H1 (cell line): ENCODE measurements at regions not wholly inside any gene's neighbourhood (a gene's known extent, or its start where the extent isn't known, plus 50 kb on each side); places are given as distances from the start of the nearest gene placed in this dataset.

Experiments used
- ATF2 ChIP-seq: IDR thresholded peaks from 2 replicates; pipeline ENCODE4 v1.6.1; 2012; ENCODE audit warnings: low read length, inconsistent platforms
- CHD7 ChIP-seq: fragments of 300-600 bp; sonication (generic); IDR thresholded peaks from 2 replicates; pipeline ENCODE4 v1.7.1; 2012; ENCODE audit warnings: low read length, moderate library complexity, mild to moderate bottlenecking, inconsistent platforms; ENCODE audit not compliant: insufficient replicate concordance
- CREB1 ChIP-seq: IDR thresholded peaks from 2 replicates; pipeline ENCODE4 v1.6.1; 2012; ENCODE audit warnings: inconsistent platforms
- CTCF ChIP-seq, 3 experiments: IDR thresholded peaks; 1 replicate in 2 of 3; 2 replicates in 1 of 3; pipeline versions ENCODE4 v1.5.1 to v1.6.1; 2011; ENCODE audit warnings: low read length in 3 of 3, mild to moderate bottlenecking in 3 of 3, inconsistent platforms in 2 of 3, low read depth in 1 of 3, moderate library complexity in 1 of 3; ENCODE audit not compliant: insufficient read depth in 1 of 3; ENCODE audit errors: control extremely low read depth in 1 of 3
- EP300 ChIP-seq, 2 experiments: IDR thresholded peaks; 1 replicate in 1 of 2; 2 replicates in 1 of 2; pipeline ENCODE4 v1.6.1; 2011 to 2012; ENCODE audit warnings: low read depth in 2 of 2, low read length in 2 of 2, mild to moderate bottlenecking in 2 of 2, borderline replicate concordance in 1 of 2, inconsistent platforms in 1 of 2, moderate library complexity in 1 of 2
- GABPA ChIP-seq: IDR thresholded peaks from 2 replicates; pipeline ENCODE4 v1.6.1; 2011; ENCODE audit warnings: mild to moderate bottlenecking, low read length, moderate library complexity, borderline replicate concordance; ENCODE audit not compliant: insufficient read depth
- POLR2AphosphoS5 ChIP-seq: IDR thresholded peaks from 2 replicates; pipeline ENCODE4 v1.6.1; 2011; ENCODE audit warnings: low read depth, low read length
- RAD21 ChIP-seq, 2 experiments: IDR thresholded peaks in 1 of 2; conservative IDR thresholded peaks in 1 of 2; 2 replicates each; pipeline ENCODE4 v1.6.1; 2011; ENCODE audit warnings: low read depth in 2 of 2, low read length in 2 of 2, improper control_type of control experiment in 1 of 2, inconsistent platforms in 1 of 2, mild to moderate bottlenecking in 1 of 2, moderate library complexity in 1 of 2
- SIN3A ChIP-seq, 2 experiments: IDR thresholded peaks in 1 of 2; conservative IDR thresholded peaks in 1 of 2; 2 replicates each; pipeline ENCODE4 v1.6.1; 2011 to 2012; ENCODE audit warnings: low read length in 2 of 2, improper control_type of control experiment in 1 of 2, low read depth in 1 of 2, mild to moderate bottlenecking in 1 of 2
- TAF1 ChIP-seq: IDR thresholded peaks from 2 replicates; pipeline ENCODE4 v1.6.1; 2011; ENCODE audit warnings: mild to moderate bottlenecking, low read depth, low read length
- TEAD4 ChIP-seq: IDR thresholded peaks from 2 replicates; pipeline ENCODE4 v1.6.1; 2012; ENCODE audit warnings: low read depth, low read length, inconsistent platforms, mixed read lengths

- no peak for TF ChIP-seq CREB1
- no peak for TF ChIP-seq CTCF (IDR thresholded peaks at IDR 0.05; ENCODE audit: control extremely low read depth in 1 of 3, insufficient read depth in 1 of 3, low read depth in 1 of 3, low read length in 3 of 3)
- TF ChIP-seq RAD21 (IDR thresholded peaks at IDR 0.05 in 1 of 2, conservative IDR thresholded peaks at IDR 0.05 in 1 of 2; ENCODE audit: low read depth in 2 of 2, low read length in 2 of 2) = no peak
- TF ChIP-seq POLR2AphosphoS5 = no peak
- no peak for TF ChIP-seq TEAD4
- peak in 1 of 2 experiments; percentile 88; a peak in 1 of 3 replicates for TF ChIP-seq EP300 (IDR thresholded peaks at IDR 0.05; ENCODE audit: borderline replicate concordance in 1 of 2, low read depth in 2 of 2, low read length in 2 of 2)
- TF ChIP-seq GABPA = no peak
- TF ChIP-seq CHD7 = no peak
- TF ChIP-seq SIN3A (conservative IDR thresholded peaks at IDR 0.05 in 1 of 2, IDR thresholded peaks at IDR 0.05 in 1 of 2; ENCODE audit: low read depth in 1 of 2, low read length in 2 of 2) = no peak
- no peak for TF ChIP-seq TAF1
- TF ChIP-seq ATF2 = no peak
These were observed 621.3 kb upstream of the DPP6 start for GRCh38 chr7:153430931-153431330.
